Gastroesophageal sphincter (tissue), 3 donors: ENCODE measurements at regions not wholly inside any gene's neighbourhood (a gene's known extent, or its start where the extent isn't known, plus 50 kb on each side); places are given as distances from the start of the nearest gene placed in this dataset.

Experiments
- POLR2A ChIP-seq, 2 donors: fragments of 450-650 bp; IDR thresholded peaks; one replicate each; pipeline ENCODE4 v1.6.1; 2017; ENCODE audit warnings: antibody characterized with exemption in 2 of 2, mild to moderate bottlenecking in 2 of 2, moderate library complexity in 1 of 2
- TF ChIP-seq, protein P1 (sequence below), 4 experiments: fragments of 200-600 bp in 2 of 4; fragments of 450-650 bp in 2 of 4; sonication (generic) in 1 of 4; IDR thresholded peaks; one replicate each; pipeline ENCODE4 v1.5.1; 2017 to 2019; ENCODE audit warnings: antibody characterized with exemption in 4 of 4, mild to moderate bottlenecking in 2 of 4, moderate library complexity in 2 of 4

DNA sequence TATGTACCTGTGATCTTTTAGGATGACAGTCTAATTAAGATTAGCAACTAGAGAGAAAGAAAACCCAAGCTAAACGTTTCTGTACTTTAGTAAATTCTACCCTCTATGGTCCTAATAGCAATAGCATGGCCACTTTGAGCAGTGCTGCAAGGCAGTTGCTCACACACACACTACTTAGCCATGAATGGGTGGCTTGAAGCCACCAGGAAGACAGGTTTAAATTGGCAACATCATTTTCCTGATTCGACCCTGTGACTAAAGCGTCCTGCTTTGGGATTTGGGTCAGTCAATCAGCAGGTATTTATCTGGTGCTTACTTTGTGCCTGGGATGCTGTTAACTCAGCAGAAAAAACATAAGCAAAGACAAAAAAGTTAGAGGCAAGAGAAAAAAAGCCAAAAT is 150.6 kb downstream of the ARRDC3 start:
- no peak for TF ChIP-seq POLR2A (IDR thresholded peaks at IDR 0.05)
- TF ChIP-seq, protein P1, sequence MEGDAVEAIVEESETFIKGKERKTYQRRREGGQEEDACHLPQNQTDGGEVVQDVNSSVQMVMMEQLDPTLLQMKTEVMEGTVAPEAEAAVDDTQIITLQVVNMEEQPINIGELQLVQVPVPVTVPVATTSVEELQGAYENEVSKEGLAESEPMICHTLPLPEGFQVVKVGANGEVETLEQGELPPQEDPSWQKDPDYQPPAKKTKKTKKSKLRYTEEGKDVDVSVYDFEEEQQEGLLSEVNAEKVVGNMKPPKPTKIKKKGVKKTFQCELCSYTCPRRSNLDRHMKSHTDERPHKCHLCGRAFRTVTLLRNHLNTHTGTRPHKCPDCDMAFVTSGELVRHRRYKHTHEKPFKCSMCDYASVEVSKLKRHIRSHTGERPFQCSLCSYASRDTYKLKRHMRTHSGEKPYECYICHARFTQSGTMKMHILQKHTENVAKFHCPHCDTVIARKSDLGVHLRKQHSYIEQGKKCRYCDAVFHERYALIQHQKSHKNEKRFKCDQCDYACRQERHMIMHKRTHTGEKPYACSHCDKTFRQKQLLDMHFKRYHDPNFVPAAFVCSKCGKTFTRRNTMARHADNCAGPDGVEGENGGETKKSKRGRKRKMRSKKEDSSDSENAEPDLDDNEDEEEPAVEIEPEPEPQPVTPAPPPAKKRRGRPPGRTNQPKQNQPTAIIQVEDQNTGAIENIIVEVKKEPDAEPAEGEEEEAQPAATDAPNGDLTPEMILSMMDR (IDR thresholded peaks at IDR 0.05): no peak
